ENCODE measurements at regions not wholly inside any gene's neighbourhood (a gene's known extent, or its start where the extent isn't known, plus 50 kb on each side); places are given as distances from the start of the nearest gene placed in this dataset.

- Histone ChIP-seq H3K27me3 (ENCODE audit: control insufficient read depth, insufficient read depth, low read length) (no peaks in the 10 kb centered on the region), H3K27ac (ENCODE audit: low read depth, low read length) (no peak overlapping the region), H3K36me3 (ENCODE audit: control insufficient read depth, insufficient read depth, low read length) (no peaks in the 10 kb centered on the region), H3K9ac (ENCODE audit: low read length) (no peak overlapping the region), H3K4me1 (ENCODE audit: control insufficient read depth, insufficient read depth, low read length) (peaks cover 11% of the 10 kb centered on the region), H3K4me3 (ENCODE audit: low read depth, low read length) (no peak overlapping the region), H3K9me3 (ENCODE audit: control insufficient read depth, insufficient read depth, low read depth, low read length) (no peaks in the 10 kb centered on the region)
Measured at GRCh38 chr18:46209161-46209560, 105.0 kb downstream of the HAUS1 start.

GRCh38 chr18:46211816-46212215 is 107.6 kb downstream of the HAUS1 start:
- Histone ChIP-seq H3K9ac (ENCODE audit: low read length) (no peak overlapping the region), H3K27me3 (ENCODE audit: control insufficient read depth, insufficient read depth, low read length) (no peaks in the 10 kb centered on the region), H3K9me3 (ENCODE audit: control insufficient read depth, insufficient read depth, low read depth, low read length) (no peaks in the 10 kb centered on the region), H3K4me1 (ENCODE audit: control insufficient read depth, insufficient read depth, low read length) (0 out of 2 replicates have a peak, but pooled peaks cover 3% of the 10 kb centered on the region), H3K4me3 (ENCODE audit: low read depth, low read length) (no peak overlapping the region), H3K27ac (ENCODE audit: low read depth, low read length) (no peak overlapping the region), H3K36me3 (ENCODE audit: control insufficient read depth, insufficient read depth, low read length) (peaks cover 13% of the 10 kb centered on the region)

- H3K4me1 ChIP-seq (ENCODE audit: control insufficient read depth, insufficient read depth, low read length): 0 out of 2 replicates have a peak, but pooled peaks cover 3% of the 10 kb centered on the region
- no peaks in the 10 kb centered on the region for H3K9me3 ChIP-seq (ENCODE audit: control insufficient read depth, insufficient read depth, low read depth, low read length)
- peaks cover 18% of the 10 kb centered on the region for H3K36me3 ChIP-seq (ENCODE audit: control insufficient read depth, insufficient read depth, low read length)
- no peak overlapping the region for H3K9ac ChIP-seq (ENCODE audit: low read length)
- no peak overlapping the region for H3K4me3 ChIP-seq (ENCODE audit: low read depth, low read length)
- H3K27me3 ChIP-seq (ENCODE audit: control insufficient read depth, insufficient read depth, low read length): no peaks in the 10 kb centered on the region
- no peak overlapping the region for H3K27ac ChIP-seq (ENCODE audit: low read depth, low read length)
Measured at GRCh38 chr18:46212398-46212797, 108.2 kb downstream of the HAUS1 start.

GRCh38 chr18:46213295-46213694 is 109.1 kb downstream of the HAUS1 start:
- H3K4me1 ChIP-seq (ENCODE audit: control insufficient read depth, insufficient read depth, low read length): 0 out of 2 replicates have a peak, but pooled peaks cover 3% of the 10 kb centered on the region
- no peak overlapping the region for H3K4me3 ChIP-seq (ENCODE audit: low read depth, low read length)
- H3K27ac ChIP-seq (ENCODE audit: low read depth, low read length): no peak overlapping the region
- H3K27me3 ChIP-seq (ENCODE audit: control insufficient read depth, insufficient read depth, low read length): no peaks in the 10 kb centered on the region
- no peaks in the 10 kb centered on the region for H3K9me3 ChIP-seq (ENCODE audit: control insufficient read depth, insufficient read depth, low read depth, low read length)
- peaks cover 22% of the 10 kb centered on the region for H3K36me3 ChIP-seq (ENCODE audit: control insufficient read depth, insufficient read depth, low read length)
- no peak overlapping the region for H3K9ac ChIP-seq (ENCODE audit: low read length)

- H3K27ac ChIP-seq (ENCODE audit: low read depth, low read length): no peak overlapping the region
- no peak overlapping the region for H3K4me3 ChIP-seq (ENCODE audit: low read depth, low read length)
- no peak overlapping the region for H3K9ac ChIP-seq (ENCODE audit: low read length)
- no peaks in the 10 kb centered on the region for H3K9me3 ChIP-seq (ENCODE audit: control insufficient read depth, insufficient read depth, low read depth, low read length)
- H3K36me3 ChIP-seq (ENCODE audit: control insufficient read depth, insufficient read depth, low read length): peaks cover 29% of the 10 kb centered on the region
- 0 out of 2 replicates have a peak, but pooled peaks cover 3% of the 10 kb centered on the region for H3K4me1 ChIP-seq (ENCODE audit: control insufficient read depth, insufficient read depth, low read length)
- no peaks in the 10 kb centered on the region for H3K27me3 ChIP-seq (ENCODE audit: control insufficient read depth, insufficient read depth, low read length)
Measured at GRCh38 chr18:46214435-46214834, 110.2 kb downstream of the HAUS1 start.

GRCh38 chr18:46215902-46216723 is 111.9 kb downstream of the HAUS1 start:
- H3K9me3 ChIP-seq (ENCODE audit: control insufficient read depth, insufficient read depth, low read depth, low read length): no peaks in the 10 kb centered on the region
- H3K4me1 ChIP-seq (ENCODE audit: control insufficient read depth, insufficient read depth, low read length): 0 out of 2 replicates have a peak, but pooled peaks cover 6% of the 10 kb centered on the region
- H3K36me3 ChIP-seq (ENCODE audit: control insufficient read depth, insufficient read depth, low read length): peaks cover 29% of the 10 kb centered on the region
- no peaks in the 10 kb centered on the region for H3K27me3 ChIP-seq (ENCODE audit: control insufficient read depth, insufficient read depth, low read length)
- H3K27ac ChIP-seq (ENCODE audit: low read depth, low read length): no peak overlapping the region
- no peak overlapping the region for H3K9ac ChIP-seq (ENCODE audit: low read length)
- H3K4me3 ChIP-seq (ENCODE audit: low read depth, low read length): no peak overlapping the region

- Histone ChIP-seq H3K36me3 (ENCODE audit: control insufficient read depth, insufficient read depth, low read length) (peaks cover 31% of the 10 kb centered on the region), H3K9me3 (ENCODE audit: control insufficient read depth, insufficient read depth, low read depth, low read length) (no peaks in the 10 kb centered on the region), H3K9ac (ENCODE audit: low read length) (no peak overlapping the region), H3K4me3 (ENCODE audit: low read depth, low read length) (no peak overlapping the region), H3K27ac (ENCODE audit: low read depth, low read length) (no peak overlapping the region), H3K4me1 (ENCODE audit: control insufficient read depth, insufficient read depth, low read length) (peaks cover 18% of the 10 kb centered on the region), H3K27me3 (ENCODE audit: control insufficient read depth, insufficient read depth, low read length) (no peaks in the 10 kb centered on the region)
Measured at GRCh38 chr18:46220116-46220515, 115.9 kb downstream of the HAUS1 start.

GRCh38 chr18:46222093-46222492 is 117.9 kb downstream of the HAUS1 start:
- Histone ChIP-seq H3K27me3 (ENCODE audit: control insufficient read depth, insufficient read depth, low read length) (no peaks in the 10 kb centered on the region), H3K27ac (ENCODE audit: low read depth, low read length) (no peak overlapping the region), H3K4me1 (ENCODE audit: control insufficient read depth, insufficient read depth, low read length) (peaks cover 18% of the 10 kb centered on the region), H3K9me3 (ENCODE audit: control insufficient read depth, insufficient read depth, low read depth, low read length) (no peaks in the 10 kb centered on the region), H3K4me3 (ENCODE audit: low read depth, low read length) (no peak overlapping the region), H3K9ac (ENCODE audit: low read length) (no peak overlapping the region), H3K36me3 (ENCODE audit: control insufficient read depth, insufficient read depth, low read length) (peaks cover 16% of the 10 kb centered on the region)

GRCh38 chr18:46222710-46223360 is 118.7 kb downstream of the HAUS1 start:
- H3K4me3 ChIP-seq (ENCODE audit: low read depth, low read length): no peak overlapping the region
- H3K4me1 ChIP-seq (ENCODE audit: control insufficient read depth, insufficient read depth, low read length): peaks cover 18% of the 10 kb centered on the region
- H3K9ac ChIP-seq (ENCODE audit: low read length): no peak overlapping the region
- H3K27ac ChIP-seq (ENCODE audit: low read depth, low read length): no peak overlapping the region
- H3K36me3 ChIP-seq (ENCODE audit: control insufficient read depth, insufficient read depth, low read length): peaks cover 14% of the 10 kb centered on the region
- H3K9me3 ChIP-seq (ENCODE audit: control insufficient read depth, insufficient read depth, low read depth, low read length): no peaks in the 10 kb centered on the region
- no peaks in the 10 kb centered on the region for H3K27me3 ChIP-seq (ENCODE audit: control insufficient read depth, insufficient read depth, low read length)

GRCh38 chr18:46224181-46224775 is 120.1 kb downstream of the HAUS1 start:
- Histone ChIP-seq H3K4me1 (ENCODE audit: control insufficient read depth, insufficient read depth, low read length) (peaks cover 18% of the 10 kb centered on the region), H3K4me3 (ENCODE audit: low read depth, low read length) (no peak overlapping the region), H3K27ac (ENCODE audit: low read depth, low read length) (no peak overlapping the region), H3K36me3 (ENCODE audit: control insufficient read depth, insufficient read depth, low read length) (0 out of 2 replicates have a peak, but pooled peaks cover 3% of the 10 kb centered on the region), H3K9me3 (ENCODE audit: control insufficient read depth, insufficient read depth, low read depth, low read length) (no peaks in the 10 kb centered on the region), H3K9ac (ENCODE audit: low read length) (no peak overlapping the region), H3K27me3 (ENCODE audit: control insufficient read depth, insufficient read depth, low read length) (no peaks in the 10 kb centered on the region)

GRCh38 chr18:46226461-46226860 is 122.3 kb downstream of the HAUS1 start:
- peaks cover 15% of the 10 kb centered on the region for H3K4me1 ChIP-seq (ENCODE audit: control insufficient read depth, insufficient read depth, low read length)
- H3K9ac ChIP-seq (ENCODE audit: low read length): no peak overlapping the region
- no peaks in the 10 kb centered on the region for H3K27me3 ChIP-seq (ENCODE audit: control insufficient read depth, insufficient read depth, low read length)
- no peak overlapping the region for H3K4me3 ChIP-seq (ENCODE audit: low read depth, low read length)
- H3K9me3 ChIP-seq (ENCODE audit: control insufficient read depth, insufficient read depth, low read depth, low read length): no peaks in the 10 kb centered on the region
- 0 out of 2 replicates have a peak, but pooled peaks cover 3% of the 10 kb centered on the region for H3K36me3 ChIP-seq (ENCODE audit: control insufficient read depth, insufficient read depth, low read length)
- no peak overlapping the region for H3K27ac ChIP-seq (ENCODE audit: low read depth, low read length)
